Activated CD4-positive, alpha-beta T cell treated with anti-CD3 and anti-CD28 coated beads for 24 hours (primary cell): ENCODE measurements at regions not wholly inside any gene's neighbourhood (a gene's known extent, or its start where the extent isn't known, plus 50 kb on each side); places are given as distances from the start of the nearest gene placed in this dataset.

ENCODE experiments used
- DNase-seq, 2 donors: peaks; one replicate each; pipeline ENCODE4 v3.0.0-alpha.2; 2020; ENCODE audit warnings: low read depth in 2 of 2

- DNase-seq = no peak
These were observed 136.4 kb downstream of the KIF26A start for GRCh38 chr14:104274806-104275205.

GRCh38 chr14:104277416-104278213 is 139.2 kb downstream of the KIF26A start:
- DNase-seq = no peak

GRCh38 chr14:104278214-104278534 is 139.8 kb downstream of the KIF26A start:
- no peak for DNase-seq

GRCh38 chr14:104280085-104280901 is 141.9 kb downstream of the KIF26A start:
- no peak for DNase-seq

- no peak for DNase-seq
These were observed 142.7 kb downstream of the KIF26A start for GRCh38 chr14:104280902-104281767.

- DNase-seq = no peak
These were observed 143.4 kb downstream of the KIF26A start for GRCh38 chr14:104281768-104282301.

- DNase-seq = no peak
These were observed 144.2 kb downstream of the KIF26A start for GRCh38 chr14:104282332-104283196.

- DNase-seq = no peak
These were observed 145.1 kb downstream of the KIF26A start for GRCh38 chr14:104283197-104284106.

- DNase-seq = no peak
These were observed 145.8 kb downstream of the KIF26A start for GRCh38 chr14:104284107-104284592.

GRCh38 chr14:104284636-104285507 is 146.5 kb downstream of the KIF26A start:
- DNase-seq = no peak

- DNase-seq = no peak
These were observed 147.1 kb downstream of the KIF26A start for GRCh38 chr14:104285508-104285840.

GRCh38 chr14:104286086-104286485 is 147.7 kb downstream of the KIF26A start:
- DNase-seq = no peak

- no peak for DNase-seq
These were observed 148.1 kb downstream of the KIF26A start for GRCh38 chr14:104286496-104286895.

- no peak for DNase-seq
These were observed 149.1 kb downstream of the KIF26A start for GRCh38 chr14:104287301-104288009.

- DNase-seq = no peak
These were observed 149.9 kb downstream of the KIF26A start for GRCh38 chr14:104288272-104288671.

GRCh38 chr14:104289507-104289906 is 151.1 kb downstream of the KIF26A start:
- no peak for DNase-seq

GRCh38 chr14:104290058-104290667 is 151.8 kb downstream of the KIF26A start:
- DNase-seq = no peak

GRCh38 chr14:104290756-104291122 is 152.4 kb downstream of the KIF26A start:
- no peak for DNase-seq
